Tibial artery (tissue), 4 donors: ENCODE measurements at regions not wholly inside any gene's neighbourhood (a gene's known extent, or its start where the extent isn't known, plus 50 kb on each side); places are given as distances from the start of the nearest gene placed in this dataset.

Source experiments
- DNase-seq, 2 donors: peaks; one replicate each; pipeline ENCODE4 v3.0.0-alpha.2; 2019
- H3K27ac ChIP-seq, 2 donors: fragments of 200-600 bp; sonication (generic) in 1 of 2; 1 replicate in 1 of 2; 2 replicates in 1 of 2; pipeline ENCODE4 v1.5.1; 2018 to 2019; ENCODE audit warnings: mild to moderate bottlenecking in 1 of 2
- H3K27me3 ChIP-seq, 2 donors: fragments of 200-600 bp; sonication (generic) in 1 of 2; one replicate each; pipeline versions ENCODE4 v1.5.1 to v1.6.0; 2016 to 2019
- H3K36me3 ChIP-seq, 3 donors: fragments of 200-600 bp; sonication (generic) in 2 of 3; one replicate each; pipeline ENCODE4 v1.5.1; 2016 to 2019; ENCODE audit warnings: mild to moderate bottlenecking in 2 of 3
- H3K4me1 ChIP-seq, 4 donors: fragments of 200-600 bp; sonication (generic) in 2 of 4; 1 replicate in 3 of 4; 2 replicates in 1 of 4; pipeline ENCODE4 v1.5.1; 2016 to 2019
- H3K4me3 ChIP-seq, 2 donors: fragments of 200-600 bp; sonication (generic) in 1 of 2; 1 replicate in 1 of 2; 2 replicates in 1 of 2; pipeline ENCODE4 v1.5.1; 2018 to 2019; ENCODE audit warnings: mild to moderate bottlenecking in 2 of 2
- H3K9me3 ChIP-seq, 3 donors: fragments of 200-600 bp; sonication (generic) in 1 of 3; one replicate each; pipeline ENCODE4 v1.5.1; 2016 to 2019
- intact Hi-C: fragments of 100-400 bp; cut with DNase I; formaldehyde crosslinking; loops from one replicate; pipeline ENCODE4 v1.15.0; 2023; ENCODE audit warnings: low total_unique reads
- TF ChIP-seq, protein P1 (sequence below), 2 experiments: fragments of 200-600 bp in 1 of 2; fragments of 450-650 bp in 1 of 2; IDR thresholded peaks; one replicate each; pipeline ENCODE4 v1.5.1; 2017 to 2019; ENCODE audit warnings: antibody characterized with exemption in 2 of 2, mild to moderate bottlenecking in 1 of 2, moderate library complexity in 1 of 2

DNA sequence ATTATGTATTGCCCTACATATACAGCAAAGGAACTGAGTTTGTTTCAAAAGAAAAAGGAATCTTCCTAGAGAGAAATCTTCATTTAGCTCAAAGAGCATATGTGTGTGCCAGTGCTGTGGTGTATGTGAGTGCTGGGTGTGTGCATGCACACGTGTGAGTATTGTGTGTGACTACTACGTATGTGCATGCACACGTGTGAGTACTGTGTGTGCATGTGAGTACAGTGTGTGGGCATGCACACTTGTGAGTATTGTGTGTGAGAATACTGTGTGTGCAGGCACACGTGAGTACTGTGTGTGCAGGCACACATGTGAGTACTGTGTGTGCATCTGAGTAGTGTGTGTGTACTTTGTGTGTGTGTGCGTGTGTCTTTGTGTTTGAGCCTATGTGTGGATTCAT, 651.0 kb upstream of the B3GAT1 start:
- Histone ChIP-seq H3K4me3 (no peak overlapping the region), H3K9me3 (peaks cover 0 to 21% (median 8%) of the 10 kb centered on the region in 3 donors), H3K27me3 (no peaks in the 10 kb centered on the region), H3K27ac (no peak overlapping the region), H3K36me3 (no peaks in the 10 kb centered on the region), H3K4me1 (no peaks in the 10 kb centered on the region)
- TF ChIP-seq, protein P1, sequence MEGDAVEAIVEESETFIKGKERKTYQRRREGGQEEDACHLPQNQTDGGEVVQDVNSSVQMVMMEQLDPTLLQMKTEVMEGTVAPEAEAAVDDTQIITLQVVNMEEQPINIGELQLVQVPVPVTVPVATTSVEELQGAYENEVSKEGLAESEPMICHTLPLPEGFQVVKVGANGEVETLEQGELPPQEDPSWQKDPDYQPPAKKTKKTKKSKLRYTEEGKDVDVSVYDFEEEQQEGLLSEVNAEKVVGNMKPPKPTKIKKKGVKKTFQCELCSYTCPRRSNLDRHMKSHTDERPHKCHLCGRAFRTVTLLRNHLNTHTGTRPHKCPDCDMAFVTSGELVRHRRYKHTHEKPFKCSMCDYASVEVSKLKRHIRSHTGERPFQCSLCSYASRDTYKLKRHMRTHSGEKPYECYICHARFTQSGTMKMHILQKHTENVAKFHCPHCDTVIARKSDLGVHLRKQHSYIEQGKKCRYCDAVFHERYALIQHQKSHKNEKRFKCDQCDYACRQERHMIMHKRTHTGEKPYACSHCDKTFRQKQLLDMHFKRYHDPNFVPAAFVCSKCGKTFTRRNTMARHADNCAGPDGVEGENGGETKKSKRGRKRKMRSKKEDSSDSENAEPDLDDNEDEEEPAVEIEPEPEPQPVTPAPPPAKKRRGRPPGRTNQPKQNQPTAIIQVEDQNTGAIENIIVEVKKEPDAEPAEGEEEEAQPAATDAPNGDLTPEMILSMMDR (IDR thresholded peaks at IDR 0.05), result no peak
- intact Hi-C loops, result no loop called here
- DNase-seq, result no peak

DNA sequence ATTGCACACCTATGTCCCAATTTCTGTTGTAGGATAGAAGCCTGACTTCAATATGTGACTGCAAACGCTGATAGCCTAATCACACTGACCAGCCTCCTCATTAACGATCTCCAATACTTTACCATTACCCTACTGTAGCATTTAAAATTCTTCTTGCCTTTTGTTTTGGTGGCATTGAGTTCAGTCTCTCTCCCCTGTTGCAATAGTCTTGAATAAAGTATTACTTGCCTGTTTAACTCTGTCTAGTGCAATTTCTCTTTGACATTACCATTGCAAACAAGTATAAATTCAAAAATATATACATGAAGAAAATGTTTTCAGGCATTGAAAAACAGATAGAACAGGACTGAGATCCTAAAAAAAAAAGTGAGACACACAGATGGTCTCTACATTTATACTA, 649.1 kb upstream of the B3GAT1 start:
- Histone ChIP-seq H3K36me3 (no peaks in the 10 kb centered on the region), H3K4me3 (no peak overlapping the region), H3K9me3 (peaks cover 0 to 21% (median 8%) of the 10 kb centered on the region in 3 donors), H3K27me3 (peaks cover 0 to 6% of the 10 kb centered on the region in 2 donors), H3K4me1 (no peaks in the 10 kb centered on the region), H3K27ac (no peak overlapping the region)
- TF ChIP-seq, protein P1 (IDR thresholded peaks at IDR 0.05), result no peak
- DNase-seq, result no peak
- intact Hi-C loops, result no loop called here

DNA sequence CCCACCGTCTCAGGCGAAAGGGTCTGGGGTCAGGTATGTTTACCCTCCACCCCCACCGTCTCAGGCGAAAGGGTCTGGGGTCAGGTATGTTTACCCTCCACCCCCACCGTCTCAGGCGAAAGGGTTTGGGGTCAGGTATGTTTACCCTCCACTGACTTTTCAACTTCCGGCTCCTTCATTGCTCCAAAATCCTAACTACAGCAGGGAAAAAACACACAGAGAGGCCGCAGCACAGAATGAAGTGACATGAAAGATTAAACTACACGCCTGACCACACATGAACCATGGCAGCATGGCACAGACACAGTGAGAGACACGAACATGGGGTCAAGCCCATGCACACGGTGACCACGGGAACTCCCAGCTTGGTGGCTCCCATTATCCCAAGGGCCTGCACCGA, 634.9 kb upstream of the B3GAT1 start:
- no peak for DNase-seq

DNA sequence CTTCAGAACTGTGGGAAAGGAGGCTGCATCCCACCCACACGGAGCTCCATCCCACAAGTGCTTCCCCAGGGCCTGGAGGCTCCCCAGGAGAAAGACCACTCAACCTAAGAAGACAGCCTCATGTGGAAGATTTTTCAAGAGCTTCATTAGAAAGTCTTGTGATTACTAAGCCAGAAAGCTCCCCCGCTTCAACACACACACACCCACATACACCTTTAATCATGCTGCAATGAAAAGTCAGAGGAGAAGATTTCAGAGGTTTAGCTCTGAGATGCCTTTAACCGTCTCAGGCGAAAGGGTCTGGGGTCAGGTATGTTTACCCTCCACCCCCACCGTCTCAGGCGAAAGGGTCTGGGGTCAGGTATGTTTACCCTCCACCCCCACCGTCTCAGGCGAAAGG, 634.5 kb upstream of the B3GAT1 start:
- Histone ChIP-seq H3K27ac (no peak overlapping the region), H3K4me3 (no peak overlapping the region), H3K4me1 (no peaks in the 10 kb centered on the region), H3K9me3 (no peaks in the 10 kb centered on the region), H3K36me3 (no peaks in the 10 kb centered on the region), H3K27me3 (peaks cover 0 to 13% of the 10 kb centered on the region in 2 donors)
- no peak for DNase-seq
- TF ChIP-seq, protein P1 (IDR thresholded peaks at IDR 0.05), result no peak
- intact Hi-C loops, result no loop called here

More for the DNA sequence above, 634.9 kb upstream of the B3GAT1 start:
- Histone ChIP-seq H3K4me1 (no peaks in the 10 kb centered on the region), H3K27me3 (peaks cover 0 to 13% of the 10 kb centered on the region in 2 donors), H3K27ac (no peak overlapping the region), H3K4me3 (no peak overlapping the region), H3K9me3 (no peaks in the 10 kb centered on the region), H3K36me3 (no peaks in the 10 kb centered on the region)
- TF ChIP-seq, protein P1 (IDR thresholded peaks at IDR 0.05), result no peak
- intact Hi-C loops, result no loop called here

DNA sequence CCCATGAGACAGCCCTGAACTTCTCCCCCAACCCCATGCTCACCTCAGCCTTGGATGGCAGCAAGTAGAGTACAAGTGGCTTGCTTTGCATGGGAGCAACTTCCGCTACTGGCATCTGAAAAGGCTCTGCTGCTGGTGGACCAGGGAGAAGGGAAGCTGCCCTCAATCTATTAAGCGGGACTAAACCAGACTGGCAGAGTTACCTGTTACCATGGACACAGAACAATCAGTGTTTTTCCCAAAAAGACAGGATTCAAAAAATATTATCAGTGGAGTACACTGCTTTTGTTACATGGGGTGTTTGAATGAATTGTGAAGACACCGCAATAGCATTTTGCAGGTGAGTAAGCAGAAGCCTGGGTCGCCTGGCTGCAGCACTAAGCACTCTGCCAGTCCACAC, 631.4 kb upstream of the B3GAT1 start:
- H3K4me1 ChIP-seq, result no peaks in the 10 kb centered on the region
- H3K27me3 ChIP-seq, result peaks cover 0 to 21% of the 10 kb centered on the region in 2 donors
- TF ChIP-seq, protein P1 (IDR thresholded peaks at IDR 0.05), result no peak
- no peaks in the 10 kb centered on the region for H3K36me3 ChIP-seq
- H3K27ac ChIP-seq, result no peak overlapping the region
- no peak overlapping the region for H3K4me3 ChIP-seq
- DNase-seq, result no peak
- intact Hi-C loops, result no loop called here
- H3K9me3 ChIP-seq, result no peaks in the 10 kb centered on the region

DNA sequence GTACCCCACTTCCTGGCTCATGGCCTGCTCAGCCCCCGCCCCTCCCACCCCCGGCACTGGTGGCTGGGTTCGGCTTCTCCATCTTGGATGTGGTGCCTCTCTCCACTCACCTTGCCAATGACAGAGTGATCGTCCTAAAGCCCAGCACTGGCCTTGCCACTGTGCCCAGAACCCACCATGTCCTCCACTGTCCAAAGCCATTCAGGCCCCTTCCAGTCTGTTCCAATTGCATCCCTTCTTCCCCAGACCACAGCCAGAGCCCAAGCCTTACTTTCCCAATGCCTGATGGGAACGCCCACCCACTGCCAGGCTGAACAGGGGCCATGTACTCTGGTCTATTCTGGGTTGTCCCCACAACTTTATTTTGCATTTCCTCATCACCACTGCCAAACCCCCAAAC, 625.8 kb upstream of the B3GAT1 start:
- TF ChIP-seq, protein P1 (IDR thresholded peaks at IDR 0.05), result no peak
- no peaks in the 10 kb centered on the region for H3K4me1 ChIP-seq
- H3K27ac ChIP-seq, result no peak overlapping the region
- no peak overlapping the region for H3K4me3 ChIP-seq
- peaks cover 0 to 21% of the 10 kb centered on the region in 2 donors for H3K27me3 ChIP-seq
- no peaks in the 10 kb centered on the region for H3K36me3 ChIP-seq
- no peak for DNase-seq
- no peaks in the 10 kb centered on the region for H3K9me3 ChIP-seq
- intact Hi-C loops, result no loop called here
